ENCODE measurements at regions not wholly inside any gene's neighbourhood (a gene's known extent, or its start where the extent isn't known, plus 50 kb on each side); places are given as distances from the start of the nearest gene placed in this dataset.
"Not testable (repeated sequence)": the region's sequence is repeated elsewhere in the genome, so short reads cannot be mapped to it uniquely, and the experiment has no call there.

DNA sequence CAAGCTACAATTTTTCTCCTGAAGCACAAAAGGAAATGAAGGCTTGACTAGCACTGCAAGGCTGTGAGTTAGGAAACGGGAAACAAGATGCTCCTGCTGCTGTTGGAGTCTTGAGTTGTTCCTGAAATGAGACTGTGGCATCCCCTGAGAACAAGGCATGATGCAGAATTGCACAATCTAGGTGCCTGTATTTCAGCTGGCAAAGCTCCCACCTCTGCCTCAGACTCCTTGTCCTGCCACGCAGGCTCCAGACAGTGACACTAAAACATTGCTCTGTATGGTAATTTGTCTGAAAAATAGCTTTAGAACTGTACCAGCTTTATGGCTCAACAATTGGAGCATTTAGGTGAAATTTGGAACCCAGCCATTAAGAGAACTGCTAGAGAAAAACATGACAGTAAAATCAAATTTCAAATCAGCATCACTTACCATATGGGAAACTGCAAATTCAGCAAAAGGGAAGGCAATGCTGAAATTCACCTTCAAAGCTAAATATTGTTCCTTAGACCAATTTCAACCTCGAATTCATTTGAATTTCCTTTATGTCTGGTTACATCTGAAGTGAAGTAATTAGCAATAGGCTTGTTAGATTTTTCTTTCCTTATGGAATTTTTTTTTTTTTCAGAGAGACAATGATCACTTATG is 103.4 kb downstream of the MFAP3L start:
- no peak for DNase-seq
- Histone ChIP-seq H3K4me3 (no peak overlapping the region), H3K4me1 (no peaks in the 10 kb centered on the region), H3K9me3 (no peaks in the 10 kb centered on the region), H3K36me3 (no peaks in the 10 kb centered on the region), H3K27ac (no peak overlapping the region), H3K27me3 (no peaks in the 10 kb centered on the region)
- intact Hi-C loops (cut with DNase I; ENCODE audit: low total_unique reads) = no loop called here
- TF ChIP-seq, protein P1, sequence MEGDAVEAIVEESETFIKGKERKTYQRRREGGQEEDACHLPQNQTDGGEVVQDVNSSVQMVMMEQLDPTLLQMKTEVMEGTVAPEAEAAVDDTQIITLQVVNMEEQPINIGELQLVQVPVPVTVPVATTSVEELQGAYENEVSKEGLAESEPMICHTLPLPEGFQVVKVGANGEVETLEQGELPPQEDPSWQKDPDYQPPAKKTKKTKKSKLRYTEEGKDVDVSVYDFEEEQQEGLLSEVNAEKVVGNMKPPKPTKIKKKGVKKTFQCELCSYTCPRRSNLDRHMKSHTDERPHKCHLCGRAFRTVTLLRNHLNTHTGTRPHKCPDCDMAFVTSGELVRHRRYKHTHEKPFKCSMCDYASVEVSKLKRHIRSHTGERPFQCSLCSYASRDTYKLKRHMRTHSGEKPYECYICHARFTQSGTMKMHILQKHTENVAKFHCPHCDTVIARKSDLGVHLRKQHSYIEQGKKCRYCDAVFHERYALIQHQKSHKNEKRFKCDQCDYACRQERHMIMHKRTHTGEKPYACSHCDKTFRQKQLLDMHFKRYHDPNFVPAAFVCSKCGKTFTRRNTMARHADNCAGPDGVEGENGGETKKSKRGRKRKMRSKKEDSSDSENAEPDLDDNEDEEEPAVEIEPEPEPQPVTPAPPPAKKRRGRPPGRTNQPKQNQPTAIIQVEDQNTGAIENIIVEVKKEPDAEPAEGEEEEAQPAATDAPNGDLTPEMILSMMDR (IDR thresholded peaks at IDR 0.05) = no peak
- TF ChIP-seq POLR2A (IDR thresholded peaks at IDR 0.05) = no peak

DNA sequence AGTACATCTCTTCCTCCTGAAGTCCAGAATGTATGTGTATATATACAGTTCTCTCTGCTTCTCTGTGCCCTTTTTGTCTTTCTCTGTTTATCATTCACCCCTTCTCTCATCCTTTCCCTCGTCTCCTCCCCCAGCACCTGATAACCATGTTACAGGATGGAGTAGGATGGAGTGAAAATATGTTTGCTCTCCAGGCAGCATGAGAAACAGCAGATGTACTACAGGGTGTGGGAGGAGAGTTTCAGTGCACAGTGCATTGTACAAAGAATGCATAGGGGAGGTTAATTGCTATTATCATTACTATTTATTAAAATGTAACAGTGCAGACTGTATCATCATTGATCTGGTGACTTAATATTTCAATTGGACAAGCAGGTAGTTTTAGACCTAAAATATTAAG is 104.5 kb downstream of the MFAP3L start:
- H3K36me3 ChIP-seq = no peaks in the 10 kb centered on the region
- no peaks in the 10 kb centered on the region for H3K4me1 ChIP-seq
- no peak for DNase-seq
- no peak overlapping the region for H3K27ac ChIP-seq
- H3K27me3 ChIP-seq = no peaks in the 10 kb centered on the region
- H3K9me3 ChIP-seq = no peaks in the 10 kb centered on the region
- H3K4me3 ChIP-seq = no peak overlapping the region
- TF ChIP-seq POLR2A (IDR thresholded peaks at IDR 0.05) = no peak
- TF ChIP-seq, protein P1 (IDR thresholded peaks at IDR 0.05) = no peak
- intact Hi-C loops (cut with DNase I; ENCODE audit: low total_unique reads) = no loop called here

DNA sequence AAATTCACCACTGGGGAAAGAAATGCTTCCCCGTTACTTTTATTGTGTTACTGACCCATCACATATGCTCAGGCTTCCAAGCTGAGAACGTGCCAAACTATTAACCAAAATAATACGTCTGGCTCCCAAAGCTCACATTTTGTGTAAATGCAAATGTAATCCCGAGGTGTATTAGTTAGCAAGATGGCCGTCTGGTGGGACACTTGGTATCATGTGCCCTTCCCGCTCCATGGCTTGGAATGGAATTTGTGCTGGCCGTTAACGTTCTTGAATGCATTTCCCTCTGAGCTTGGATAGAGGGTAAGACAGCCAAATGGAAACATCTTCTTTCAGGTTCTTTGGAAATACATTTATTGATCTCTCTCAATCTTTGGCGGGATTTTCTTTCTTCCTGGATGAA is 105.0 kb downstream of the MFAP3L start:
- Histone ChIP-seq H3K4me3 (no peak overlapping the region), H3K36me3 (no peaks in the 10 kb centered on the region), H3K4me1 (no peaks in the 10 kb centered on the region), H3K9me3 (no peaks in the 10 kb centered on the region), H3K27me3 (no peaks in the 10 kb centered on the region), H3K27ac (no peak overlapping the region)
- intact Hi-C loops (cut with DNase I; ENCODE audit: low total_unique reads) = no loop called here
- no peak for TF ChIP-seq POLR2A (IDR thresholded peaks at IDR 0.05)
- TF ChIP-seq, protein P1 (IDR thresholded peaks at IDR 0.05) = no peak
- DNase-seq = no peak

DNA sequence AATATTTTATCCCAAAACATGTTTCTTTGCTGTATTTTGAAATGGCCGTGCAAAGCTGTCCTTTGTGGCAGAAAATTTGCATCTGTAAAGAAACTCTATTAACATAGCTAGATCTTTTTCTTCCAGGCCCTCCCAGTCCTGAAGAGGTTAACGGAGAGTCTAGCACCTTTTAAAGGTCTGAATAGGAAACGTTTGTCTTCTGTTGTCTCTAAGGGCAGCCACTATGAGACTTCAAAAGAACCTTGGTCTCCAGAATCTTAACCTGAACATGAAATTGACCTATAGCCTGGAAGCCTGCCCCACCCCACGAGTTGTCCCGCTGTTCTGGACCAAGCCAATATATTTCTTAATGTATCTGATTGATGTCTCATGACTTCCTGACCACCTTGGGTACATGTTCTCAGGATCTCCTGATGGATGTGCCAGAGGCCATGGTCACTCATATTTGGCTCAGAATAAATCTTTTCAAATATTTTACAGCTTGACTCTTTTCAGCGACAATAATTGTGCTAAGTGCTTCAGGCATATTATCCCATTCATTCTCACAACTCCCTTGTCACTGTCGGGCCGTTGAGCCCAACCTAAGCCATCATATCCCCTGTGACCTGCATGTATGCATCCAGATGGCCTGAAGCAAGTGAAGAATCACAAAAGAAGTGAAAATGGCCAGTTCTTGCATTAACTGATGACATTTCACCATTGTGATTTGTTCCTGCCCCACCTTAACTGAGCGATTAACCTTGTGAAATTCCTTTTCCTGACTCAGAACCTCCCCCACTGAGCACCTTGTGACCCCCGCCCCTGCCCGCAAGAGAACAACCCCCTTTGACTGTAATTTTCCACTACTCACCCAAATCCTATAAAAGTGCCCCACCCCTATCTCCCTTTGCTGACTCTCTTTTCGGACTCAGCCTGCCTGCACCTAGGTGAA is 106.7 kb downstream of the MFAP3L start:
- H3K4me3 ChIP-seq; H3K4me1 ChIP-seq; H3K9me3 ChIP-seq; H3K27me3 ChIP-seq; H3K27ac ChIP-seq; intact Hi-C loops (cut with DNase I; ENCODE audit: low total_unique reads); H3K36me3 ChIP-seq; DNase-seq: not testable (repeated sequence)

DNA sequence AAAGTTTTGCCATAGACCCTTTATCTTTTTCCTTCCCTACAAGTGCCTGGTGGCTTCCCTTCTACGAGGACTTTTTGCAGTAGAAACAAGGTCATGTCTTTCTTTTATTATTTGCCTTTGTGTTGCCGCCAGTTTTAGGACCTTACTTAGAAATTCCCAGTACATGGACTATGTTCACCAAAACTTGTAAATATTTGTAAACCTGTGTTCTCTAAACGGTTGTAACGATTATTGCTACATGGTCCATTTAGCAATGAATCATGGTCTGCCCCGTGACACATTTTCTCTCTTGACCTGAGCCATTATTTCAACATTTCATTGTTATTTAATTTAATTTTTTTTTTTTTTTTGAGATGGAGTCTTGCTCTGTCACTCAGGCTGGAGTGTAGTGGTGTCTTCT is 110.7 kb downstream of the MFAP3L start:
- H3K9me3 ChIP-seq = no peaks in the 10 kb centered on the region
- intact Hi-C loops (cut with DNase I; ENCODE audit: low total_unique reads) = no loop called here
- no peaks in the 10 kb centered on the region for H3K27me3 ChIP-seq
- no peak overlapping the region for H3K4me3 ChIP-seq
- no peak overlapping the region for H3K27ac ChIP-seq
- no peaks in the 10 kb centered on the region for H3K4me1 ChIP-seq
- H3K36me3 ChIP-seq = no peaks in the 10 kb centered on the region
- no peak for DNase-seq
- no peak for TF ChIP-seq POLR2A (IDR thresholded peaks at IDR 0.05)
- TF ChIP-seq, protein P1 (IDR thresholded peaks at IDR 0.05) = no peak
